Tibial nerve (tissue), 3 donors: ENCODE measurements at regions not wholly inside any gene's neighbourhood (a gene's known extent, or its start where the extent isn't known, plus 50 kb on each side); places are given as distances from the start of the nearest gene placed in this dataset.

Experiments used
- CTCF ChIP-seq, 5 experiments: fragments of 200-600 bp in 3 of 5; fragments of 450-650 bp in 2 of 5; sonication (generic) in 3 of 5; IDR thresholded peaks; one replicate each; pipeline ENCODE4 v1.5.1; 2016 to 2019; ENCODE audit warnings: antibody characterized with exemption in 5 of 5, mild to moderate bottlenecking in 3 of 5, moderate library complexity in 2 of 5
- POLR2A ChIP-seq, 2 donors: fragments of 450-650 bp; IDR thresholded peaks; one replicate each; pipeline ENCODE4 v1.6.1; 2017; ENCODE audit warnings: antibody characterized with exemption in 2 of 2, mild to moderate bottlenecking in 2 of 2, moderate library complexity in 2 of 2

- TF ChIP-seq CTCF (IDR thresholded peaks at IDR 0.05) = no peak
- TF ChIP-seq POLR2A (IDR thresholded peaks at IDR 0.05) = no peak
Observed at GRCh38 chr1:65486613-65487012, 66.1 kb downstream of the LEPR start.
